Activated T-helper 17 cell treated with anti-CD3 and anti-CD28 coated beads, Interleukin-2, amount 50 U/mL, for 72 hours (primary cell): ENCODE measurements at regions not wholly inside any gene's neighbourhood (a gene's known extent, or its start where the extent isn't known, plus 50 kb on each side); places are given as distances from the start of the nearest gene placed in this dataset.
A peak's percentile ranks its signal among the peaks of the same experiment; 100 is the strongest.
"Not testable (repeated sequence)": the region's sequence is repeated elsewhere in the genome, so short reads cannot be mapped to it uniquely, and the experiment has no call there.

Source experiments
- ATAC-seq: fragments of 150-1000 bp; cut with Tn5 transposase; replicated peaks from 2 replicates; pipeline ENCODE4 v1.10.0; 2021; ENCODE audit warnings: mild to moderate bottlenecking, moderate library complexity
- H3K27ac Mint-ChIP-seq: one replicate; pipeline ENCODE4 v1.8.0; 2022; ENCODE audit warnings: mixed read lengths
- H3K27me3 Mint-ChIP-seq: one replicate; pipeline ENCODE4 v1.8.0; 2022; ENCODE audit warnings: mixed read lengths
- H3K36me3 Mint-ChIP-seq: one replicate; pipeline ENCODE4 v1.8.0; 2022; ENCODE audit warnings: low read depth, mild to moderate bottlenecking, mixed read lengths
- H3K4me1 Mint-ChIP-seq: one replicate; pipeline ENCODE4 v1.8.0; 2022; ENCODE audit warnings: mixed read lengths
- H3K4me3 Mint-ChIP-seq: one replicate; pipeline ENCODE4 v1.8.0; 2022; ENCODE audit warnings: mild to moderate bottlenecking, mixed read lengths
- H3K9me3 Mint-ChIP-seq: one replicate; pipeline ENCODE4 v1.8.0; 2022; ENCODE audit warnings: mixed read lengths

GRCh38 chr21:35559128-35559828 is 501.0 kb downstream of the SETD4 start:
- ATAC-seq: no peak
- H3K9me3 Mint-ChIP-seq: no peaks in the 10 kb centered on the region

GRCh38 chr21:35556536-35556935 is 503.8 kb downstream of the SETD4 start:
- H3K36me3 Mint-ChIP-seq: no peaks in the 10 kb centered on the region
- no peak overlapping the region for H3K27ac Mint-ChIP-seq
- H3K4me1 Mint-ChIP-seq: no peaks in the 10 kb centered on the region
- peaks cover 16% of the 10 kb centered on the region for H3K27me3 Mint-ChIP-seq
- H3K9me3 Mint-ChIP-seq: no peaks in the 10 kb centered on the region
- no peak for ATAC-seq
- H3K4me3 Mint-ChIP-seq: no peak overlapping the region

More at GRCh38 chr21:35559128-35559828, 501.0 kb downstream of the SETD4 start:
- Mint-ChIP-seq H3K27me3 (peaks cover 23% of the 10 kb centered on the region), H3K27ac (no peak overlapping the region), H3K36me3 (no peaks in the 10 kb centered on the region), H3K4me3 (no peak overlapping the region), H3K4me1 (no peaks in the 10 kb centered on the region)

GRCh38 chr21:35552483-35552882 is 503.4 kb upstream of the RUNX1 start:
- peaks cover 16% of the 10 kb centered on the region for H3K27me3 Mint-ChIP-seq
- H3K4me3 Mint-ChIP-seq, H3K36me3 Mint-ChIP-seq, H3K9me3 Mint-ChIP-seq, H3K4me1 Mint-ChIP-seq, H3K27ac Mint-ChIP-seq, ATAC-seq: not testable (repeated sequence)

- ATAC-seq: no peak
- no peak overlapping the region for H3K27ac Mint-ChIP-seq
- no peak overlapping the region for H3K4me3 Mint-ChIP-seq
- peaks cover 26% of the 10 kb centered on the region for H3K27me3 Mint-ChIP-seq
- H3K36me3 Mint-ChIP-seq: no peaks in the 10 kb centered on the region
- H3K9me3 Mint-ChIP-seq: no peaks in the 10 kb centered on the region
- H3K4me1 Mint-ChIP-seq: no peaks in the 10 kb centered on the region
Measured at GRCh38 chr21:35548904-35549615, 500.0 kb upstream of the RUNX1 start.

GRCh38 chr21:35547946-35548774 is 499.1 kb upstream of the RUNX1 start:
- Mint-ChIP-seq H3K27ac (no peak overlapping the region), H3K4me1 (no peaks in the 10 kb centered on the region), H3K36me3 (no peaks in the 10 kb centered on the region), H3K4me3 (no peak overlapping the region), H3K9me3 (no peaks in the 10 kb centered on the region), H3K27me3 (peaks cover 30% of the 10 kb centered on the region)
- no peak for ATAC-seq

- H3K36me3 Mint-ChIP-seq: no peaks in the 10 kb centered on the region
- no peak overlapping the region for H3K27ac Mint-ChIP-seq
- no peak for ATAC-seq
- no peaks in the 10 kb centered on the region for H3K4me1 Mint-ChIP-seq
- H3K27me3 Mint-ChIP-seq: peaks cover 29% of the 10 kb centered on the region
- H3K4me3 Mint-ChIP-seq: no peak overlapping the region
- H3K9me3 Mint-ChIP-seq: no peaks in the 10 kb centered on the region
Measured at GRCh38 chr21:35543746-35544145, 494.6 kb upstream of the RUNX1 start.

- Mint-ChIP-seq H3K27me3 (peaks cover 19% of the 10 kb centered on the region), H3K4me1 (no peaks in the 10 kb centered on the region), H3K27ac (no peak overlapping the region), H3K36me3 (no peaks in the 10 kb centered on the region), H3K4me3 (no peak overlapping the region), H3K9me3 (peaks cover 1% of the 10 kb centered on the region)
- no peak for ATAC-seq
Measured at GRCh38 chr21:35540950-35541638, 492.0 kb upstream of the RUNX1 start.

GRCh38 chr21:35538386-35538785 is 489.3 kb upstream of the RUNX1 start:
- no peak overlapping the region for H3K4me3 Mint-ChIP-seq
- no peaks in the 10 kb centered on the region for H3K4me1 Mint-ChIP-seq
- no peak for ATAC-seq
- no peak overlapping the region for H3K27ac Mint-ChIP-seq
- H3K36me3 Mint-ChIP-seq: no peaks in the 10 kb centered on the region
- peaks cover 14% of the 10 kb centered on the region for H3K27me3 Mint-ChIP-seq
- H3K9me3 Mint-ChIP-seq: peaks cover 5% of the 10 kb centered on the region

GRCh38 chr21:35537604-35538003 is 488.5 kb upstream of the RUNX1 start:
- peaks cover 14% of the 10 kb centered on the region for H3K27me3 Mint-ChIP-seq
- no peak for ATAC-seq

GRCh38 chr21:35533893-35534292 is 484.8 kb upstream of the RUNX1 start:
- H3K4me3 Mint-ChIP-seq: no peak overlapping the region
- no peaks in the 10 kb centered on the region for H3K36me3 Mint-ChIP-seq
- H3K27ac Mint-ChIP-seq: no peak overlapping the region

More at GRCh38 chr21:35537604-35538003, 488.5 kb upstream of the RUNX1 start:
- no peak overlapping the region for H3K27ac Mint-ChIP-seq
- H3K9me3 Mint-ChIP-seq: peaks cover 5% of the 10 kb centered on the region
- H3K36me3 Mint-ChIP-seq: no peaks in the 10 kb centered on the region
- no peaks in the 10 kb centered on the region for H3K4me1 Mint-ChIP-seq
- H3K4me3 Mint-ChIP-seq: no peak overlapping the region

GRCh38 chr21:35530766-35531165 is 481.7 kb upstream of the RUNX1 start:
- H3K4me3 Mint-ChIP-seq: no peak overlapping the region
- no peak overlapping the region for H3K27ac Mint-ChIP-seq
- H3K9me3 Mint-ChIP-seq: peaks cover under 1% of the 10 kb centered on the region
- ATAC-seq: no peak
- H3K27me3 Mint-ChIP-seq: peaks cover 7% of the 10 kb centered on the region
- H3K36me3 Mint-ChIP-seq: no peaks in the 10 kb centered on the region
- H3K4me1 Mint-ChIP-seq: peaks cover 21% of the 10 kb centered on the region

More at GRCh38 chr21:35533893-35534292, 484.8 kb upstream of the RUNX1 start:
- no peak for ATAC-seq
- H3K4me1 Mint-ChIP-seq: peaks cover 5% of the 10 kb centered on the region
- H3K9me3 Mint-ChIP-seq: peaks cover 5% of the 10 kb centered on the region
- peaks cover 10% of the 10 kb centered on the region for H3K27me3 Mint-ChIP-seq

GRCh38 chr21:35529171-35529863 is 480.2 kb upstream of the RUNX1 start:
- ATAC-seq: peak; percentile 42
- Mint-ChIP-seq H3K27ac (peak overlapping the region; percentile 92), H3K9me3 (no peaks in the 10 kb centered on the region), H3K4me1 (peaks cover 32% of the 10 kb centered on the region), H3K36me3 (no peaks in the 10 kb centered on the region), H3K4me3 (peak overlapping the region; percentile 92), H3K27me3 (peaks cover 4% of the 10 kb centered on the region)

GRCh38 chr21:35528116-35529042 is 479.3 kb upstream of the RUNX1 start:
- Mint-ChIP-seq H3K4me1 (peaks cover 32% of the 10 kb centered on the region), H3K9me3 (no peaks in the 10 kb centered on the region), H3K27me3 (no peaks in the 10 kb centered on the region), H3K27ac (peak overlapping the region; percentile 92), H3K36me3 (no peaks in the 10 kb centered on the region), H3K4me3 (peak overlapping the region; percentile 92)
- peak; percentile 85 for ATAC-seq
